Fibroblast of skin of back (primary cell): ENCODE measurements at regions not wholly inside any gene's neighbourhood (a gene's known extent, or its start where the extent isn't known, plus 50 kb on each side); places are given as distances from the start of the nearest gene placed in this dataset.
"Not testable (repeated sequence)": the region's sequence is repeated elsewhere in the genome, so short reads cannot be mapped to it uniquely, and the experiment has no call there.

Experiments
- DNase-seq: peaks from one replicate; pipeline ENCODE4 v3.0.0-alpha.2; 2013

GRCh38 chr11:116331381-116331780, 441.4 kb downstream of the BUD13 start:
- DNase-seq = no peak

GRCh38 chr11:116330439-116331185, 442.2 kb downstream of the BUD13 start:
- DNase-seq = no peak

GRCh38 chr11:116329354-116330090, 443.3 kb downstream of the BUD13 start:
- DNase-seq = no peak

GRCh38 chr11:116328851-116329250, 443.9 kb downstream of the BUD13 start:
- DNase-seq = no peak

- no peak for DNase-seq
These were observed 444.4 kb downstream of the BUD13 start for GRCh38 chr11:116328391-116328790.

GRCh38 chr11:116326146-116326545, 446.6 kb downstream of the BUD13 start:
- DNase-seq = no peak

GRCh38 chr11:116325247-116325646, 447.5 kb downstream of the BUD13 start:
- DNase-seq = no peak

- not testable (repeated sequence) for DNase-seq
These were observed 448.7 kb downstream of the BUD13 start for GRCh38 chr11:116324077-116324476.

GRCh38 chr11:116317212-116317611, 455.6 kb downstream of the BUD13 start:
- DNase-seq = no peak

GRCh38 chr11:116314006-116314405, 458.8 kb downstream of the BUD13 start:
- DNase-seq = no peak

- peak; percentile 28 for DNase-seq
These were observed 460.0 kb downstream of the BUD13 start for GRCh38 chr11:116312570-116313391.

GRCh38 chr11:116311206-116311605, 461.6 kb downstream of the BUD13 start:
- no peak for DNase-seq

GRCh38 chr11:116310698-116311097, 462.1 kb downstream of the BUD13 start:
- no peak for DNase-seq

- peak; percentile 67 for DNase-seq
These were observed 462.6 kb downstream of the BUD13 start for GRCh38 chr11:116310226-116310625.

- DNase-seq = no peak
These were observed 463.3 kb downstream of the BUD13 start for GRCh38 chr11:116309446-116309845.

GRCh38 chr11:116302756-116303155, 470.0 kb downstream of the BUD13 start:
- no peak for DNase-seq

GRCh38 chr11:116301141-116301540, 471.6 kb downstream of the BUD13 start:
- DNase-seq = no peak

- DNase-seq = no peak
These were observed 472.6 kb downstream of the BUD13 start for GRCh38 chr11:116300232-116300631.

- peak; percentile 70 for DNase-seq
These were observed 478.2 kb downstream of the BUD13 start for GRCh38 chr11:116294630-116295029.

- DNase-seq = no peak
These were observed 484.9 kb downstream of the BUD13 start for GRCh38 chr11:116287866-116288265.

- DNase-seq = no peak
These were observed 487.8 kb downstream of the BUD13 start for GRCh38 chr11:116285026-116285425.

- DNase-seq = no peak
These were observed 489.5 kb downstream of the BUD13 start for GRCh38 chr11:116283300-116283699.

GRCh38 chr11:116282481-116282880, 490.3 kb downstream of the BUD13 start:
- no peak for DNase-seq
